ENCODE measurements at regions not wholly inside any gene's neighbourhood (a gene's known extent, or its start where the extent isn't known, plus 50 kb on each side); places are given as distances from the start of the nearest gene placed in this dataset.

GRCh38 chr9:129370770-129371169 is 192.7 kb upstream of the IER5L start:
- TF ChIP-seq CTCF (IDR thresholded peaks at IDR 0.05), result no peak
- no peak for TF ChIP-seq POLR2A (IDR thresholded peaks at IDR 0.05)

All from body of pancreas (tissue), 4 donors.